ENCODE measurements at regions not wholly inside any gene's neighbourhood (a gene's known extent, or its start where the extent isn't known, plus 50 kb on each side); places are given as distances from the start of the nearest gene placed in this dataset.

DNA sequence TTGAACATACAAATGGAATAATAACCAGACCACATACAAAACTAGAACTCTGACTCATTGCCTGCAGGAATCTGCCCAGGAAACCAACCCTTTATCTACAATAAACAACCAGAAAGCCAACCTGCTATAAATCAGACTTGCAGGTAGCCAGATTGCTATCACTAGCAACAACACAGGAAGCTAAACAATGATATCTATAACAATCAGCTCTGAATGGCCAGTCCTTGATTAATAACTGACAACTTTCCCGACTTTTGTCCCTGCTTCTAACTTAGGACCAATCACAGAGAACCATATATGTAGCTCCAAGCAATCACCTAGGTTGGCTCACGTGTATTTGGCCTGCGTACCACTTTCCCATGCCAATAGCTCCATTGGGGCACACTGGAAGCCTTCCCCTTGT is 470.8 kb downstream of the RIT2 start:
- TF ChIP-seq, protein P1, sequence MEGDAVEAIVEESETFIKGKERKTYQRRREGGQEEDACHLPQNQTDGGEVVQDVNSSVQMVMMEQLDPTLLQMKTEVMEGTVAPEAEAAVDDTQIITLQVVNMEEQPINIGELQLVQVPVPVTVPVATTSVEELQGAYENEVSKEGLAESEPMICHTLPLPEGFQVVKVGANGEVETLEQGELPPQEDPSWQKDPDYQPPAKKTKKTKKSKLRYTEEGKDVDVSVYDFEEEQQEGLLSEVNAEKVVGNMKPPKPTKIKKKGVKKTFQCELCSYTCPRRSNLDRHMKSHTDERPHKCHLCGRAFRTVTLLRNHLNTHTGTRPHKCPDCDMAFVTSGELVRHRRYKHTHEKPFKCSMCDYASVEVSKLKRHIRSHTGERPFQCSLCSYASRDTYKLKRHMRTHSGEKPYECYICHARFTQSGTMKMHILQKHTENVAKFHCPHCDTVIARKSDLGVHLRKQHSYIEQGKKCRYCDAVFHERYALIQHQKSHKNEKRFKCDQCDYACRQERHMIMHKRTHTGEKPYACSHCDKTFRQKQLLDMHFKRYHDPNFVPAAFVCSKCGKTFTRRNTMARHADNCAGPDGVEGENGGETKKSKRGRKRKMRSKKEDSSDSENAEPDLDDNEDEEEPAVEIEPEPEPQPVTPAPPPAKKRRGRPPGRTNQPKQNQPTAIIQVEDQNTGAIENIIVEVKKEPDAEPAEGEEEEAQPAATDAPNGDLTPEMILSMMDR (conservative IDR thresholded peaks at IDR 0.05): no peak
- TF ChIP-seq ZFX (IDR thresholded peaks at IDR 0.05): no peak

All from C4-2B (cell line).